ENCODE measurements at regions not wholly inside any gene's neighbourhood (a gene's known extent, or its start where the extent isn't known, plus 50 kb on each side); places are given as distances from the start of the nearest gene placed in this dataset.

DNA sequence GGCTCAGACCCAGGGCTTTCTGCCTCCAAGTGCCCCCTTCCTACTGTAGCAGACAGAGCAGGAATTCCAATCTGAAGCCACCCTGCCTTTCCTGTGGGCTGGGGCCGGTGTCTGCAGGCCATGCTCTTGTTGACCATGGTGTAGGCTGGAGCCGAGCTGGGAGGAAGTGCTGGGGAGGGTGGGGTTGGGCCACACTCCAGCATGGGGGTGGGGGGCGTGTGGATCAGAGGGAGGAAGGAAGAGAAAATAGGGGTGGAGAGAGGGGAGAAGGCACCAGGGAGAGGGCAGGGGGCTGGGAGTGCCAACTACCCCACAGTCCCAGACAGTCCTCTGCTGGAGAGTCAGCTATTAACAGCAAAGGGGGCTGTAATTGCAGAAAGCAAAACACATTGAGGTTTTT lies 54.3 kb upstream of the JPH3 start:
- TF ChIP-seq ESRRG (CRISPR knock-in tag; IDR thresholded peaks at IDR 0.05) (no peak), ISL1 (CRISPR knock-in tag; IDR thresholded peaks at IDR 0.05) (no peak), RARB (CRISPR knock-in tag; IDR thresholded peaks at IDR 0.05) (no peak), OSR1 (CRISPR knock-in tag; IDR thresholded peaks at IDR 0.05) (no peak), ZFP3 (CRISPR knock-in tag; IDR thresholded peaks at IDR 0.05) (no peak), SNAI2 (CRISPR knock-in tag; IDR thresholded peaks at IDR 0.05) (no peak)
- TF ChIP-seq, protein P1, sequence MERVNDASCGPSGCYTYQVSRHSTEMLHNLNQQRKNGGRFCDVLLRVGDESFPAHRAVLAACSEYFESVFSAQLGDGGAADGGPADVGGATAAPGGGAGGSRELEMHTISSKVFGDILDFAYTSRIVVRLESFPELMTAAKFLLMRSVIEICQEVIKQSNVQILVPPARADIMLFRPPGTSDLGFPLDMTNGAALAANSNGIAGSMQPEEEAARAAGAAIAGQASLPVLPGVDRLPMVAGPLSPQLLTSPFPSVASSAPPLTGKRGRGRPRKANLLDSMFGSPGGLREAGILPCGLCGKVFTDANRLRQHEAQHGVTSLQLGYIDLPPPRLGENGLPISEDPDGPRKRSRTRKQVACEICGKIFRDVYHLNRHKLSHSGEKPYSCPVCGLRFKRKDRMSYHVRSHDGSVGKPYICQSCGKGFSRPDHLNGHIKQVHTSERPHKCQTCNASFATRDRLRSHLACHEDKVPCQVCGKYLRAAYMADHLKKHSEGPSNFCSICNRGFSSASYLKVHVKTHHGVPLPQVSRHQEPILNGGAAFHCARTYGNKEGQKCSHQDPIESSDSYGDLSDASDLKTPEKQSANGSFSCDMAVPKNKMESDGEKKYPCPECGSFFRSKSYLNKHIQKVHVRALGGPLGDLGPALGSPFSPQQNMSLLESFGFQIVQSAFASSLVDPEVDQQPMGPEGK (CRISPR knock-in tag; IDR thresholded peaks at IDR 0.05; ENCODE audit: borderline replicate concordance) = no peak
- TF ChIP-seq, protein P2, sequence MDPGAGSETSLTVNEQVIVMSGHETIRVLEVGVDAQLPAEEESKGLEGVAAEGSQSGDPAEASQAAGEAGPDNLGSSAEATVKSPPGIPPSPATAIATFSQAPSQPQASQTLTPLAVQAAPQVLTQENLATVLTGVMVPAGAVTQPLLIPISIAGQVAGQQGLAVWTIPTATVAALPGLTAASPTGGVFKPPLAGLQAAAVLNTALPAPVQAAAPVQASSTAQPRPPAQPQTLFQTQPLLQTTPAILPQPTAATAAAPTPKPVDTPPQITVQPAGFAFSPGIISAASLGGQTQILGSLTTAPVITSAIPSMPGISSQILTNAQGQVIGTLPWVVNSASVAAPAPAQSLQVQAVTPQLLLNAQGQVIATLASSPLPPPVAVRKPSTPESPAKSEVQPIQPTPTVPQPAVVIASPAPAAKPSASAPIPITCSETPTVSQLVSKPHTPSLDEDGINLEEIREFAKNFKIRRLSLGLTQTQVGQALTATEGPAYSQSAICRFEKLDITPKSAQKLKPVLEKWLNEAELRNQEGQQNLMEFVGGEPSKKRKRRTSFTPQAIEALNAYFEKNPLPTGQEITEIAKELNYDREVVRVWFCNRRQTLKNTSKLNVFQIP (CRISPR knock-in tag; IDR thresholded peaks at IDR 0.05; ENCODE audit: borderline replicate concordance, low read depth) = no peak
- TF ChIP-seq, protein P3, sequence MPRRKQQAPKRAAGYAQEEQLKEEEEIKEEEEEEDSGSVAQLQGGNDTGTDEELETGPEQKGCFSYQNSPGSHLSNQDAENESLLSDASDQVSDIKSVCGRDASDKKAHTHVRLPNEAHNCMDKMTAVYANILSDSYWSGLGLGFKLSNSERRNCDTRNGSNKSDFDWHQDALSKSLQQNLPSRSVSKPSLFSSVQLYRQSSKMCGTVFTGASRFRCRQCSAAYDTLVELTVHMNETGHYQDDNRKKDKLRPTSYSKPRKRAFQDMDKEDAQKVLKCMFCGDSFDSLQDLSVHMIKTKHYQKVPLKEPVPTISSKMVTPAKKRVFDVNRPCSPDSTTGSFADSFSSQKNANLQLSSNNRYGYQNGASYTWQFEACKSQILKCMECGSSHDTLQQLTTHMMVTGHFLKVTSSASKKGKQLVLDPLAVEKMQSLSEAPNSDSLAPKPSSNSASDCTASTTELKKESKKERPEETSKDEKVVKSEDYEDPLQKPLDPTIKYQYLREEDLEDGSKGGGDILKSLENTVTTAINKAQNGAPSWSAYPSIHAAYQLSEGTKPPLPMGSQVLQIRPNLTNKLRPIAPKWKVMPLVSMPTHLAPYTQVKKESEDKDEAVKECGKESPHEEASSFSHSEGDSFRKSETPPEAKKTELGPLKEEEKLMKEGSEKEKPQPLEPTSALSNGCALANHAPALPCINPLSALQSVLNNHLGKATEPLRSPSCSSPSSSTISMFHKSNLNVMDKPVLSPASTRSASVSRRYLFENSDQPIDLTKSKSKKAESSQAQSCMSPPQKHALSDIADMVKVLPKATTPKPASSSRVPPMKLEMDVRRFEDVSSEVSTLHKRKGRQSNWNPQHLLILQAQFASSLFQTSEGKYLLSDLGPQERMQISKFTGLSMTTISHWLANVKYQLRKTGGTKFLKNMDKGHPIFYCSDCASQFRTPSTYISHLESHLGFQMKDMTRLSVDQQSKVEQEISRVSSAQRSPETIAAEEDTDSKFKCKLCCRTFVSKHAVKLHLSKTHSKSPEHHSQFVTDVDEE (CRISPR knock-in tag; IDR thresholded peaks at IDR 0.05) = no peak
- ATAC-seq = no peak

DNA sequence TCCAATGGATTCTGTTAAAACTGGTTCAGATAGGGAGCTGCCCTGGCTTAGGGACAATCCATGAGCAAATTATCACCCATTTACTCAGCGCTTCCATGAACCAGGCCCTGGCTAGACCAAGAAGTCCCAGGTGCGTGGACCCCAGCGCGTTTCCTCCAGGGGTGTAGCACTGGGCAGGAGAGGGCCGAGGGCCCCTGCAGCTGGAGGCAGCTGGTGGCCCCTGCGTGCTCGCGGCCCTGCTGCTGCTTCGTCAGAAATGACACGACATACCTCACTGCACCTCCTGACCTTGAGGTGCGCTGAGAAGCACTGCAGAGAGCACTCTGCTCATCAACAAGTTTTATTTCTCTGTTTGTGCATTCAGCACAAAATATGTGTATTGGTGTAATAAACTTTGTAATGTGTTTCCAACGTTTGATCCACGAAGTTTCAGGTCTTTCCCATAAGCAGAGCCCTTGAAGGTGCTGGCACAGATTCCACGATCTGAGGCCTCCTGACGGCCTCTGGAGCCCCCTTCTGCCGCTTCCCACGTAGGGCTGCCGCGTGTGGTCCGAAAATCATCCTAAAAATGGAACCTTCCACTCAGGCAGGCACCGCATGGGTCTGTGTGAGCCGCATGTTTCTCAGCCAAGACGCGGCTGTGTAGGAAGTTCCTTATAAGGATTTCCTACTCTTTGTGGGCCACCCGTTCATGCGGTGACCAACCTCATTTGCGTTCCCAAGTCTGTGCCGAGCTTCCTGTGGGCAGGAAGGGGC lies 50.8 kb upstream of the ZCCHC14 start:
- TF ChIP-seq ZFP3 (CRISPR knock-in tag; IDR thresholded peaks at IDR 0.05) = no peak
- TF ChIP-seq, protein P1 (CRISPR knock-in tag; IDR thresholded peaks at IDR 0.05; ENCODE audit: borderline replicate concordance) = no peak
- TF ChIP-seq, protein P4, sequence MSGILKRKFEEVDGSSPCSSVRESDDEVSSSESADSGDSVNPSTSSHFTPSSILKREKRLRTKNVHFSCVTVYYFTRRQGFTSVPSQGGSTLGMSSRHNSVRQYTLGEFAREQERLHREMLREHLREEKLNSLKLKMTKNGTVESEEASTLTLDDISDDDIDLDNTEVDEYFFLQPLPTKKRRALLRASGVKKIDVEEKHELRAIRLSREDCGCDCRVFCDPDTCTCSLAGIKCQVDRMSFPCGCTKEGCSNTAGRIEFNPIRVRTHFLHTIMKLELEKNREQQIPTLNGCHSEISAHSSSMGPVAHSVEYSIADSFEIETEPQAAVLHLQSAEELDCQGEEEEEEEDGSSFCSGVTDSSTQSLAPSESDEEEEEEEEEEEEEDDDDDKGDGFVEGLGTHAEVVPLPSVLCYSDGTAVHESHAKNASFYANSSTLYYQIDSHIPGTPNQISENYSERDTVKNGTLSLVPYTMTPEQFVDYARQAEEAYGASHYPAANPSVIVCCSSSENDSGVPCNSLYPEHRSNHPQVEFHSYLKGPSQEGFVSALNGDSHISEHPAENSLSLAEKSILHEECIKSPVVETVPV (CRISPR knock-in tag; IDR thresholded peaks at IDR 0.05) = no peak
- TF ChIP-seq, protein P5, sequence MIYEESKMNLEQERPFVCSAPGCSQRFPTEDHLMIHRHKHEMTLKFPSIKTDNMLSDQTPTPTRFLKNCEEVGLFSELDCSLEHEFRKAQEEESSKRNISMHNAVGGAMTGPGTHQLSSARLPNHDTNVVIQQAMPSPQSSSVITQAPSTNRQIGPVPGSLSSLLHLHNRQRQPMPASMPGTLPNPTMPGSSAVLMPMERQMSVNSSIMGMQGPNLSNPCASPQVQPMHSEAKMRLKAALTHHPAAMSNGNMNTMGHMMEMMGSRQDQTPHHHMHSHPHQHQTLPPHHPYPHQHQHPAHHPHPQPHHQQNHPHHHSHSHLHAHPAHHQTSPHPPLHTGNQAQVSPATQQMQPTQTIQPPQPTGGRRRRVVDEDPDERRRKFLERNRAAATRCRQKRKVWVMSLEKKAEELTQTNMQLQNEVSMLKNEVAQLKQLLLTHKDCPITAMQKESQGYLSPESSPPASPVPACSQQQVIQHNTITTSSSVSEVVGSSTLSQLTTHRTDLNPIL (CRISPR knock-in tag; IDR thresholded peaks at IDR 0.05; ENCODE audit: low read depth) = no peak
- TF ChIP-seq BACH2 (CRISPR knock-in tag; IDR thresholded peaks at IDR 0.05; ENCODE audit: borderline replicate concordance) = no peak
- TF ChIP-seq TCF4 (CRISPR knock-in tag; IDR thresholded peaks at IDR 0.05; ENCODE audit: borderline replicate concordance) = no peak
- no peak for TF ChIP-seq ZFP30 (CRISPR knock-in tag; IDR thresholded peaks at IDR 0.05)
- TF ChIP-seq ZNF70 (CRISPR knock-in tag; IDR thresholded peaks at IDR 0.05) = no peak
- TF ChIP-seq TOX (CRISPR knock-in tag; IDR thresholded peaks at IDR 0.05; ENCODE audit: borderline replicate concordance) = no peak
- TF ChIP-seq, protein P2 (CRISPR knock-in tag; IDR thresholded peaks at IDR 0.05; ENCODE audit: borderline replicate concordance, low read depth) = no peak
- TF ChIP-seq CSDC2 (CRISPR knock-in tag; IDR thresholded peaks at IDR 0.05) = no peak
- TF ChIP-seq ZNF565 (CRISPR knock-in tag; conservative IDR thresholded peaks at IDR 0.05; ENCODE audit: low read depth) = no peak
- no peak for TF ChIP-seq PPARA (CRISPR knock-in tag; IDR thresholded peaks at IDR 0.05; ENCODE audit: borderline replicate concordance)
- TF ChIP-seq OSR1 (CRISPR knock-in tag; IDR thresholded peaks at IDR 0.05) = no peak
- TF ChIP-seq ISL1 (CRISPR knock-in tag; IDR thresholded peaks at IDR 0.05) = no peak
- no peak for TF ChIP-seq ZC3H10 (CRISPR knock-in tag; IDR thresholded peaks at IDR 0.05)
- no peak for TF ChIP-seq ZNF8 (CRISPR knock-in tag; IDR thresholded peaks at IDR 0.05)
- TF ChIP-seq RARB (CRISPR knock-in tag; IDR thresholded peaks at IDR 0.05) = no peak
- TF ChIP-seq ARNTL (CRISPR knock-in tag; IDR thresholded peaks at IDR 0.05; ENCODE audit: borderline replicate concordance, low read depth) = no peak

More for the DNA sequence above, 50.8 kb upstream of the ZCCHC14 start:
- no peak for ATAC-seq
